H9 (cell line): ENCODE measurements at regions not wholly inside any gene's neighbourhood (a gene's known extent, or its start where the extent isn't known, plus 50 kb on each side); places are given as distances from the start of the nearest gene placed in this dataset.

Experiments
- DNase-seq: peaks from one replicate; pipeline ENCODE4 v3.0.0-alpha.2; 2017
- H2AFZ ChIP-seq: one replicate; pipeline ENCODE4 v1.6.1; 2013; ENCODE audit warnings: mild to moderate bottlenecking, low read length, control low read depth, moderate library complexity
- H2AK5ac ChIP-seq: 2 replicates; pipeline ENCODE4 v1.6.1; 2013; ENCODE audit warnings: low read length, control low read depth, mixed read lengths; ENCODE audit not compliant: insufficient read length
- H2BK120ac ChIP-seq: one replicate; pipeline ENCODE4 v1.6.1; 2013; ENCODE audit warnings: low read depth, mild to moderate bottlenecking, low read length, control low read depth, inconsistent platforms; ENCODE audit not compliant: poor library complexity, severe bottlenecking
- H2BK12ac ChIP-seq: 2 replicates; pipeline ENCODE4 v1.6.1; 2013; ENCODE audit warnings: low read length, control low read depth, mixed read lengths, low read depth; ENCODE audit not compliant: insufficient read length
- H2BK15ac ChIP-seq: 2 replicates; pipeline ENCODE4 v1.6.1; 2013; ENCODE audit warnings: low read depth, low read length, control low read depth
- H2BK20ac ChIP-seq: one replicate; pipeline ENCODE4 v1.6.1; 2013; ENCODE audit warnings: low read depth, mild to moderate bottlenecking, low read length, control low read depth, inconsistent platforms; ENCODE audit not compliant: poor library complexity, severe bottlenecking
- H2BK5ac ChIP-seq: 2 replicates; pipeline ENCODE4 v1.6.1; 2013; ENCODE audit warnings: low read length, control low read depth, mixed read lengths; ENCODE audit not compliant: insufficient read length
- H3K14ac ChIP-seq: 2 replicates; pipeline ENCODE4 v1.6.1; 2013; ENCODE audit warnings: low read length, control low read depth; ENCODE audit not compliant: insufficient read depth
- H3K18ac ChIP-seq: 2 replicates; pipeline ENCODE4 v1.6.1; 2013; ENCODE audit warnings: low read depth, mild to moderate bottlenecking, mixed read lengths, low read length, control low read depth; ENCODE audit not compliant: insufficient read length
- H3K23ac ChIP-seq: 2 replicates; pipeline ENCODE4 v1.6.1; 2013; ENCODE audit warnings: low read length, control low read depth, mixed read lengths, low read depth; ENCODE audit not compliant: insufficient read length
- H3K23me2 ChIP-seq: 2 replicates; pipeline ENCODE4 v1.6.1; 2013; ENCODE audit warnings: low read depth, mild to moderate bottlenecking, mixed read lengths, low read length, control low read depth; ENCODE audit not compliant: insufficient read length, poor library complexity, severe bottlenecking
- H3K27ac ChIP-seq: 2 replicates; pipeline ENCODE4 v1.5.1; 2013; ENCODE audit warnings: low read length, control low read depth, mixed read lengths, low read depth; ENCODE audit not compliant: insufficient read length
- H3K27me3 ChIP-seq: 2 replicates; pipeline ENCODE4 v1.6.1; 2013; ENCODE audit warnings: low read length, control low read depth, inconsistent platforms; ENCODE audit not compliant: insufficient read depth
- H3K4ac ChIP-seq: 2 replicates; pipeline ENCODE4 v1.6.1; 2013; ENCODE audit warnings: low read depth, mild to moderate bottlenecking, control low read depth, inconsistent platforms, low read length, moderate library complexity
- H3K4me1 ChIP-seq: 2 replicates; pipeline ENCODE4 v1.6.1; 2013; ENCODE audit warnings: low read length, control low read depth, inconsistent platforms; ENCODE audit not compliant: insufficient read depth
- H3K4me2 ChIP-seq: 2 replicates; pipeline ENCODE4 v1.6.1; 2013; ENCODE audit warnings: low read length, control low read depth, mixed read lengths; ENCODE audit not compliant: insufficient read length, insufficient read depth
- H3K56ac ChIP-seq: 2 replicates; pipeline ENCODE4 v1.6.1; 2013; ENCODE audit warnings: low read depth, mild to moderate bottlenecking, mixed read lengths, low read length, control low read depth; ENCODE audit not compliant: insufficient read length
- H3K79me1 ChIP-seq: 2 replicates; pipeline ENCODE4 v1.6.1; 2013; ENCODE audit warnings: low read depth, mild to moderate bottlenecking, moderate library complexity, low read length, control low read depth, inconsistent platforms; ENCODE audit not compliant: insufficient read depth, poor library complexity, severe bottlenecking
- H3K79me2 ChIP-seq: 2 replicates; pipeline ENCODE4 v1.6.1; 2013; ENCODE audit warnings: low read length, control low read depth, inconsistent platforms; ENCODE audit not compliant: insufficient read depth
- H3K9ac ChIP-seq: 2 replicates; pipeline ENCODE4 v1.6.1; 2013; ENCODE audit warnings: low read length, control low read depth, mixed read lengths; ENCODE audit not compliant: insufficient read length; ENCODE audit errors: extremely low read depth
- H3K9me3 ChIP-seq: one replicate; pipeline ENCODE4 v1.6.1; 2013; ENCODE audit warnings: low read depth, low read length, inconsistent platforms; ENCODE audit not compliant: control insufficient read depth
- H3T11ph ChIP-seq: one replicate; pipeline ENCODE4 v1.6.1; 2013; ENCODE audit warnings: mild to moderate bottlenecking, low read length, control low read depth, inconsistent platforms
- H4K20me1 ChIP-seq: one replicate; pipeline ENCODE4 v1.6.1; 2013; ENCODE audit not compliant: control insufficient read depth, insufficient read length, insufficient read depth
- H4K5ac ChIP-seq: 2 replicates; pipeline ENCODE4 v1.6.1; 2013; ENCODE audit warnings: low read depth, mild to moderate bottlenecking, mixed read lengths, low read length, control low read depth; ENCODE audit not compliant: insufficient read length
- H4K8ac ChIP-seq: replicated peaks from 2 replicates; pipeline ENCODE4 v1.6.1; 2013; ENCODE audit warnings: low read length, control low read depth, mixed read lengths, low read depth; ENCODE audit not compliant: insufficient read length
- H4K91ac ChIP-seq: 2 replicates; pipeline ENCODE4 v1.6.1; 2013; ENCODE audit warnings: low read depth, mild to moderate bottlenecking, moderate library complexity, mixed read lengths, low read length, control low read depth; ENCODE audit not compliant: insufficient read length
- H3K27ac Mint-ChIP-seq, 3 experiments: 2 replicates in 2 of 3; 3 replicates in 1 of 3; pipeline ENCODE4 v1.8.0; 2020 to 2021; ENCODE audit warnings: mixed read lengths in 3 of 3, mild to moderate bottlenecking in 1 of 3, moderate library complexity in 1 of 3
- H3K27me3 Mint-ChIP-seq: 2 replicates; pipeline ENCODE4 v1.8.0; 2021; ENCODE audit warnings: low read depth, mild to moderate bottlenecking, moderate library complexity, mixed read lengths
- H3K36me3 Mint-ChIP-seq, 3 experiments: 2 replicates in 2 of 3; 3 replicates in 1 of 3; pipeline ENCODE4 v1.8.0; 2020 to 2021; ENCODE audit warnings: low read depth in 3 of 3, mixed read lengths in 3 of 3; ENCODE audit not compliant: insufficient read depth in 1 of 3
- H3K4me1 Mint-ChIP-seq, 2 experiments: 2 replicates each; pipeline ENCODE4 v1.8.0; 2020; ENCODE audit warnings: mixed read lengths in 2 of 2
- H3K4me3 Mint-ChIP-seq, 2 experiments: 2 replicates in 1 of 2; 3 replicates in 1 of 2; pipeline ENCODE4 v1.8.0; 2020 to 2021; ENCODE audit warnings: mild to moderate bottlenecking in 2 of 2, mixed read lengths in 2 of 2, moderate library complexity in 1 of 2
- H3K9me3 Mint-ChIP-seq, 2 experiments: 2 replicates in 1 of 2; 3 replicates in 1 of 2; pipeline ENCODE4 v1.8.0; 2020; ENCODE audit warnings: mild to moderate bottlenecking in 2 of 2, mixed read lengths in 2 of 2, moderate library complexity in 1 of 2
- CTCF ChIP-seq: fragments of 200-600 bp; sonication (generic); conservative IDR thresholded peaks from 3 replicates; pipeline ENCODE4 v1.8.0; 2021; ENCODE audit warnings: antibody characterized with exemption, mild to moderate bottlenecking
- WGBS: extraction: QIAGEN DNeasy Blood & Tissue Kit; methylation state at CpG from one replicate; pipeline ENCODE4 v1.1.7; 2013; ENCODE audit warnings: missing lambda C conversion rate, low lambda C conversion rate, mixed read lengths; ENCODE audit not compliant: insufficient read length; ENCODE audit errors: extremely low coverage; 5-methylcytosine and 5-hydroxymethylcytosine counted together

GRCh38 chr12:97005646-97006045 lies 98.6 kb downstream of the NEDD1 start:
- H3K4me3 Mint-ChIP-seq: no peak overlapping the region
- H3K79me2 ChIP-seq: no peaks in the 10 kb centered on the region
- no peaks in the 10 kb centered on the region for H3K27me3 Mint-ChIP-seq

More at GRCh38 chr12:97005646-97006045, 98.6 kb downstream of the NEDD1 start:
- no peak overlapping the region for H2BK15ac ChIP-seq
- H3K4me1 ChIP-seq: 0 out of 2 replicates have a peak, but pooled peaks cover 3% of the 10 kb centered on the region
- H2BK5ac ChIP-seq: no peak overlapping the region
- no peak overlapping the region for H3K14ac ChIP-seq
- no peaks in the 10 kb centered on the region for H3K23me2 ChIP-seq
- no peaks in the 10 kb centered on the region for H4K20me1 ChIP-seq
- H3K9ac ChIP-seq: no peak overlapping the region
- no peak for TF ChIP-seq CTCF
- no peak overlapping the region for H2BK20ac ChIP-seq
- no peak overlapping the region for H3T11ph ChIP-seq
- H2BK12ac ChIP-seq: no peak overlapping the region
- H3K79me1 ChIP-seq: no peaks in the 10 kb centered on the region
- DNase-seq: no peak
- H2BK120ac ChIP-seq: no peak overlapping the region
- Mint-ChIP-seq H3K27ac (no peak overlapping the region), H3K9me3 (no peaks in the 10 kb centered on the region), H3K36me3 (peaks cover 0 to 3% (median 0%) of the 10 kb centered on the region in 3 experiments; a peak in 1 of 7 replicates), H3K4me1 (peaks cover 9 to 11% of the 10 kb centered on the region in 2 experiments)
- H3K4ac ChIP-seq: no peak overlapping the region
- H3K9me3 ChIP-seq: no peaks in the 10 kb centered on the region
- H3K56ac ChIP-seq: no peak overlapping the region
- H2AK5ac ChIP-seq: no peak overlapping the region
- H4K5ac ChIP-seq: no peak overlapping the region
- WGBS: no CpG with 5 or more reads among the region's 3 CpGs
- H3K23ac ChIP-seq: no peak overlapping the region
- no peak overlapping the region for H4K8ac ChIP-seq
- no peak overlapping the region for H3K18ac ChIP-seq
- H4K91ac ChIP-seq: no peak overlapping the region
- H3K4me2 ChIP-seq: no peak overlapping the region
- H3K27ac ChIP-seq: no peak overlapping the region
- no peak overlapping the region for H2AFZ ChIP-seq
- H3K27me3 ChIP-seq: no peaks in the 10 kb centered on the region
